HG02870 (cell line): ENCODE measurements at regions not wholly inside any gene's neighbourhood (a gene's known extent, or its start where the extent isn't known, plus 50 kb on each side); places are given as distances from the start of the nearest gene placed in this dataset.

ENCODE experiments used
- ATAC-seq: cut with Tn5 transposase; IDR thresholded peaks from one replicate; pipeline ENCODE4 v1.9.1; 2021; ENCODE audit warnings: mild to moderate bottlenecking, moderate library complexity; ENCODE audit not compliant: unreplicated experiment

DNA sequence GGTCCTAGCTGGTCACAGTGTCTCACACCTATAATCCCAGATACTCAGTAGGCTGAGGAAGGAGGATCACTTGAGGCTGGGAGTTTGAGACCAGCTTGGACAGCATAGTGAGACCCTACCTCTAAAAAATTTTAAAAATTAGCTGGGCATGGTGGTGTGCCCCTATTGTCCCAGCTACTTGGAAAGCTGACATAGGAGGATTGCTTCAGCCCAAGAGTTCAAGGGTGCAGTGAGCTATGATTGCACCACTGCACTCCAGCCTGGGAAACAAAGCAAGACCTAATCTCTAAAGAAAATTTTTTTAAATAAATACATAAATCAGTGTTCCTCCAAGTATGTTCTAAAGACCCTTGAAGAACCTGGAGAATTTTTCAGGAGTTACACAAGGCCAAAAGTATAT is 50.6 kb upstream of the GNAO1 start:
- no peak for ATAC-seq

DNA sequence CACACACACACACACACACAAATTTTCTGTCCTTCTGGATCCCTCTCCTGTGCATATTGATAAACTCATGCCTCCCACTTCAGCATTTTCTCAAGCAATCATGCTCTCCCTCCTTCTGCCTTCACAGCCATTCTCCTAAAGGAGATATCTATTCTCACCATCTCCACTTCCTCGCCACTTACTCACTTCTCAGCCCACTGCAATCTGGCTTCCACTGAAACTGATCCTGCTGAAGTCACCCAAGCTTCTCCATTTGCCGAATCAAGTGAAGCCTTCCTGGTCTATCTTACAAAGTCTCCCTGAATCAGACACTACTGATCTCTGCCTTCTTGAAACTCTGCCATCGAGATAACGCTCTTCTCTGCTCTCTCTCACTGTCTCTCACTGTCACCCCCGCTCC is 54.0 kb upstream of the GNAO1 start:
- no peak for ATAC-seq

GRCh38 chr16:56136256-56136655 is 55.0 kb upstream of the GNAO1 start:
- ATAC-seq, result no peak

DNA sequence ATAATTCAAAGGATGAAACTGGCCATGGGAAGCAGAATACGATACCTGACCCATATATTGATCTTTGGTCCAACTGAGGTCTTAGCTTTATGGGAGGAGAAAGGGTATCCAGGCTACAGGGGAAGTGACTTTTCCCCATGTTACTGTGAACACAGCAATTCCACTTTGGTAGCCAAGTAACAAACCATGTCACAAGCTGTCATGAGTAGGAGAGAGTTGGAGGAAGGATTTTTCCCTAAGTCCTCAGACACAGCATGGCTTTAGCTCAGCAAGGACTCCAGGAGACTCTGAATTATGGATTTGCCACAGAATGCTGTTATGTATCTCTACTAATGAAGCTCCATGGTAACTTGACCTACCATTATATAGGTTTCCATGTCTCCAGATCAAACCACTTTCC is 56.5 kb upstream of the GNAO1 start:
- no peak for ATAC-seq

DNA sequence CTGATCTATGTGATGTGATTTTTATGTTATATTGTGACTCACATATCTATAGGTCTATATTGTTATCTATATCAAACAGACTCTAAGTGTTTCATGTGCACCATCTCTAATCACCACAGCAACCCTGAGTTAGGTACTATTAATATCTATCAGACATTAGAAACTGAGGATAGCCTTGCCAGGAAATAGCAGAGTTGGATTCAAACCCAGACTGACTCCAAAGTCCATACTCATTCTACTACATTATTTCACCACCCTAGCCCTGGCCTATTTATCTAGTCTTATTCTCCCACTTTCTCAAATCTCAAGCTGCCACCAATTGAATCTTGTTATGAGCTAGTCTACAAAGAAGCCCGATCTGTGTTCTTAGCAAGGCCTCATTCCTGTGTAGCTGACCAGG is 65.4 kb upstream of the GNAO1 start:
- no peak for ATAC-seq

DNA sequence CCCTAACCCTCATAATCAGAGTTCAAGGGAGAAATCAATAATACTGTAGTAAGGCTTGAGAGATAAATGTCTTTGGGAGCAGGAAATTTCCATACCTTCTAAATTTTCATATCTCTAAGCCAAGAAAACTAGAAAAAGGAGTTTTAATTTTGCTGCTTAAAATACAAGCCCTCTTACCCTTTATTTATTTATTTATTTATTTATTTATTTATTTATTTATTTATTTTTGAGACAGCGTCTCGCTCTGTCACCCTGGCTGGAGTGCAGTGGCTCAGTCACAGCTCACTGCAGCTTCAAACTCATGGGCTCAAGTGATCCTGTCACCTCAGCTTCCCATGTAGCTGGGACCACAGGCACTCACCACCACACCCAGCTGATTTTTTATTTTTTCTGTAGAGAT is 69.0 kb upstream of the GNAO1 start:
- no peak for ATAC-seq

- no peak for ATAC-seq
Measured at GRCh38 chr16:56121156-56121500, 70.2 kb upstream of the GNAO1 start.

DNA sequence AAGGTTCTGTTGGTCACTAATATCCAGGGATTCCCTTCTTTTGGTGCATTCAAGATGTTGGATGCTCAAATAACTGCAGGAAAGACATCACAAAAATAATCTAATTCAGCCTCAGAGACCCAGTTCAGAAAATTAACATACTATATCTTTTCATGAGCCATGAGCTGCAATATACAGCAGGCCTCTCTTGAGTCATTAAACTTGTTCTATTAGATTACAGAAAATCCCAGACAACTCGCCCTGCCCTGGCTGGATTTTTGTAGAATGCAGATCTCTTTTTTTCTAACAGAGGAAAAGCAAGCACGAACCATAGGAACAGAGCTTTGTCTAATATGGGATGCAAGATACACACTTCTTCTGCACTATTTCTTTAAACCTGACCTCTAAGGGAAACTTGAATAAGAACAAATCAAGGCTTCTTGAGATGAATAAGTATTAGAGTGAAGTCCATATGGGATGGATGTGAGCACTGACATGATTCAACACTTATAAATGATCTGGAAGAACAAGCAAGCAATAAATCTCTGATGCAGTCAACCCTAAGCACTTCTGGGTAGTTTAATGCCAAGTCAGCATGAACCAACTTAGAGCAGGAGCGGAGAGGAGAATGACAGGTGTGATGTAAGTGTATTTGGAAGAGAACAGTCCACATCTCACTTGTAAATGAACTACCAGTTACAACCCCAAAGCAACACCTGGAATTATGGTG is 70.7 kb upstream of the GNAO1 start:
- no peak for ATAC-seq

GRCh38 chr16:56119133-56119532 is 72.2 kb upstream of the GNAO1 start:
- ATAC-seq, result peak; percentile 55

GRCh38 chr16:56116577-56116964 is 74.7 kb upstream of the GNAO1 start:
- ATAC-seq, result no peak

DNA sequence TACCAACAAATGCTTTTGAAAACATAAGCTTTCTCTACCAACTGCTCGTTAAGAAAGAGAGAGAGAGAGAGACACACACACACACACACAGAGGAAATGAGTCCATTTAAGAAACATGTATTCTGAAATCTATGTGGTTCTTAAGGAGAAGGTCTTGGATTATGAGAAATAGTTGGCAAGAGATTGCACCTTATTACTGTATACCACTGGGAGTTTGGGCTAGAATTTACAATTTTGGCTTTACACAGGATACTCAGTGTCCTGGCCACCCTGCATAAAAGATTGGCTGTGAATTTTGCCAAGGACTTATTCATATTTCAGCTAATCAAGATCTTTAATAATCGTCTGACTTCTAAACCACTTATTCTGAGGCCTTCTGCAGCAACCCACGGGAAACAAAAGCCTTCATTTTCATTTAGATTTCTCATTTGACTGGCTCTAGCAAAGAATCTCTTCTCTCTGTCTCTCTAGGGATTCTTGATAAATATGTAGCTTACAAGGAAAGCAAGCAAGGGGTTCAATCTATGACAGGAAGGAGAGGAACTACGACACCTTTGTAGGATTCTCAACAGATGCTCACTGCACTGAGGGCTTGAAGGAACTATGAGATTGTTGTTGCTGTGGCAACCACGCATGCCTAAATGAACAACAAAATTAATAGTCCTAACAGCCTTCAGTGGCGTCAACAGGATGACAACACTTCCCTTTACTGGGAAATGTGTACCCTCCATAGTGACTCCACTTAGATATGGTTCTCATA is 75.3 kb upstream of the GNAO1 start:
- no peak for ATAC-seq

DNA sequence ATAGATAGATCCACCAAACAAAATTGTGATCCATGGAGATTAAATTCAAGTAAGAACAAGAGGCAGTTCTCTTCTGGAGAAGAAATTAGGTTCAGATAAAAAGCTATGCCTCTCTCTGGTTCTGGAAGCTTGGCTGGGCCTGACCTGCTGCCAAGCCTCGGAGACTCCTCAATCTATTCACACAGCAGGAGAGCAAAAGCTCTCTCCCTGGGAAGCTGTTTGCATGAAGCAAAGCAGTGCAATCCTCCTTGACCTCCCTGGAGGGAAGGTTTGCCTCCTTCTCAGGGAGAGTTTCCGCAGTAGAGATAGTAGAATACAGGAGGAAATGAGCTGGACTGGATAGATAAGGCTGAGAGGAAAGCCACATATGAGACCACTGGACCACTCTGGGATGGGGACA is 78.1 kb upstream of the GNAO1 start:
- ATAC-seq, result no peak

DNA sequence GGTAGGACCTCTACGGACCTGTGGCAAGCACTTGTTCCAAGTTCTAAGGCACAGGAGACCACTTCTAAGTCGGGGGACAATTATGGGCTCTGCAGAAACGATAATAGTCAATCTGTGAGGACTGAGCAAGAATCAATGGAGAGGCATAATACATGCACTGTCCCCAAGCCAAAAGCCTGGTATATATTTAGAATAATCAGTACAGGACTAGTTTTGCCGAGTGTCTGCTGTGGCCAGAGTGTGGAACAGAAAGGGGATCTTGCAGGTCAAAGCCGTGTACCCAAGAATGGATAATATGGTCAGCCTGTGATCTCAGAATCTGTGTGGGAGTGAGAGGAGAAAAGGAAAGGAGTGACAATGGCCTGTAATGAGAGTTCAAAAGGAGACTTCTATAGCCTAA is 80.2 kb upstream of the GNAO1 start:
- ATAC-seq, result no peak

DNA sequence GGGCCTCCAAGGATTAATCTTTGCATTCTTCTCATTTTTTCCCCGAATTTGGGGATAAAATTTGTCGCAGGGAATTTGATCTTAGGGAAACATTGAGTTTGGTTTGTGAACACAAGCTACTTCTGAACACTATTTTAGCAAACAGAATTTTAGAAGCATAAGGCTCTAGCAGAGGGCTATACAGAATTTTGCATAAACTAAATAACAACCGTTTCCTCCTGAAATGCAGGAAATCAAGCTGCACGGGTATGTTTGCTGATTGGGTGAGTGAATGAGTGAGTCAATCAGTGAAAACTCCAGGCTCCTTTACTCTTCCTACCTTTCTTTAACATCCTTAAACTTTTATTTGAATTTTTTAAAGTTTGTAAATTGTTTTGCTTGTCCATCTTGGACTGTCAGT is 81.3 kb upstream of the GNAO1 start:
- no peak for ATAC-seq

- no peak for ATAC-seq
Measured at GRCh38 chr16:56109205-56109604, 82.1 kb upstream of the GNAO1 start.

GRCh38 chr16:56108724-56109123 is 82.6 kb upstream of the GNAO1 start:
- no peak for ATAC-seq

GRCh38 chr16:56108056-56108471 is 83.2 kb upstream of the GNAO1 start:
- no peak for ATAC-seq

DNA sequence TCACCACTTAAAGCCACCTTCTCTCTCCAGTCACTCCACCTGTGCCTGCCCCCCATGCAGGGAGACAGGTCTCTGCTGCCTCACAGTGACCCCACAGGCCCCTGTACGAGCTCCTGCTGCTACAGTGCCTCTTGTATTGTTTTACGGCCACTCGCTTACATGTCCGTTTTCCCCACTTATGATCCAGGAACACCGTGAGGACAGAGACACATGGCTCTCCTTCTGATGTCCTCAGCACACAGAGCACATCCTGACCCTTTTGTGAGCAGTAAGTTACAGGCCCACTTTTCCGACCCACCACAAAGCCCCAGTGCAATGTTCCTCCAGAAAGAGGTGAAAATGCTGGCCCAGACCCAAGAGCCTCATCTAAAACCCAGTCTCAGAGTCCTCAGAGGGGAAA is 84.8 kb upstream of the GNAO1 start:
- no peak for ATAC-seq

DNA sequence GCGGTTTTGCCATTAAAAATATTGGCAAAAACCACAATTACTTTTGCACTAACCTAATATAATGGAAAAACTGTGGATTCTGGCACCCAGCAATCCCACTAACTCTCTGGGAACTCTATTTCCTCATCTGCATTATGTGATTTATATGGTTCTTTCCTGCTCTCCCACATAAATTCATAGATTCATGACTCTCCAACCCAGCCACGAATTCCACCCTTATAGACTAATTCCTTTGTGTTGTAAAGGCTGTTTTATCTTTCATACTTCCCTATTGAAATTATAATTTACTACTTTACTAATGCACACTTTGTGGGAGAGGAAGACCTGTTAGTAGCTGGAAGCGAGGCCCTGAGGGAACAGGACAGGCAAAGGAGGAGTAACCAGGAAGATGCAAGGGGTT is 88.4 kb upstream of the GNAO1 start:
- no peak for ATAC-seq

DNA sequence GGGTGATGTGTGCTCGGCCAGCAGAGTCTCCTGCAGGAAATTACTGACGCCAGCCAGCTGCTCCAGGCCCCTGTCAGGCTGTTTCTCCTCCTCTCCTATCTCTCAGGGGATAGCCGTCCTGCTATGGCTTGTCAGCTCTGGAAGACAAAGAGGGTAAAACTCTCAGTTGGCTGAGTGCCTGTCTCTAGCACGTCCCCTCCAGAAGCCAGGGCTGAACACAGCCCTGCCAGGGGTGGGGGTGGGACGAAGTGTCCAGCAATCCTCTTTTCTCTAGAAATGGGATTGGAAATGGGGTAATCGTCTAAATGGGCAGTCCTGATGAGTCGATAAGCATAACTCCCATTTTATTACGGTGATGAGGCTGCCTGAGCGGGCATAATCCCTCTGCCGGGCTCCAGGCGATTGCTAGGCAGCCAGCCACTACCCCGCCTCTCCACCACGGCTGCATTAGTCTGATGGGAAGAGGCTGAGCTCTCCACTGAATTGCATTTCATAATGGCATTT is 89.1 kb upstream of the GNAO1 start:
- no peak for ATAC-seq

DNA sequence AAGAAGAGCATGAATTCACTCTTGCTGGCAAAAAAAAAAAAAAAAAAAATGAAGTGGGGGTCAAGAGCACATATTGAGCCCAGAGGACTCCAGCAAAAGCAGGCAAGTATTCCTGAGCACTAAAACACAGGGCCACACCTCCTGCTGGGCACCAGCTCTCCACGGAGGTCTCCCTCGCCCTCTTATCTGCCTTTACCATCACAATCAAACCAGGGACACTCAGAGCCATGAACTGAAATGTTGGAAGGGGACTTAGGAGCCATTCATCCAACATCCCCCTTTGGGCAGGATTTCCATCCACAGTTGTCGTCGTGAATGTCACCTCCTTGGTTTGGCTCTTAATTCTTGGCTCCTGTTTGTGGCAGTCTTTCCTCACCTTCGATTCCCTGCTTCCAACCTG is 89.8 kb upstream of the GNAO1 start:
- no peak for ATAC-seq

DNA sequence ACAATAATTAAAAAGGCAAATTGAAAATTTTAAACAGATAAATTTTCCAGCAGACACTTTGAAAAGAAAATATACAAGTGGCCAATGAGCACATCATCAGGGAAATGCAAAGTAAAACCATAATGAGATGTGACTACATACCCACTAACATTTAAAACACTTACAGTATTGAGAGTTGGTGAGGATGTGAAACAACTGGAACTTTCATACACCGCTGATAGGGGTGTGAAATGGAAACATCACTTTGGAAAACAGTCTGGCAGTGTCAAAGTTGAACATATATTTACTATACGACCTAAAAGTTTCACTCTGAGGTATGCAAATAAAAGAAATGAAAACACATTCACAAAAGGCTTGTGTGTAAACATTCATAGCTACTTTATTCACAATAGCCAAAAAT is 94.0 kb upstream of the GNAO1 start:
- no peak for ATAC-seq

DNA sequence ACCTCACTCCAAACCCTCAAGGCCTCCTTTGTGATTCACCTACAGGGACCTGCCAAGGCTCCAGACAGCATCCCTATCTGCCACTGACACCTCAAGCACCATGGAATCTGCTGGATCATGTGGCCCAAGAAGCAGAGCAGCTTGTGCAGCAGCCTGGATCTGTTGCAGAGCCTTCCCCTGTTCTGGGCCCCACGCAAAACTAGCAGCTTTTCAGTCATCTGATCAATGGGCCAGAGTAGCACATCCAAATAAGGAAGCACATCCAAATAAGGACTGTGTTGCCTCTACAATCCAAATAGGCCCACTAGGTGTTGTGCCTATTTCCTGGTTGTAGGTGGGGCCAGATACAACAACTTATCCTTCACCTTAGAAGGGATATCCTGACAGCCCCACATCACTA is 97.1 kb upstream of the GNAO1 start:
- no peak for ATAC-seq
